B cell (primary cell): ENCODE measurements at regions not wholly inside any gene's neighbourhood (a gene's known extent, or its start where the extent isn't known, plus 50 kb on each side); places are given as distances from the start of the nearest gene placed in this dataset.
"Not testable (repeated sequence)": the region's sequence is repeated elsewhere in the genome, so short reads cannot be mapped to it uniquely, and the experiment has no call there.

ENCODE experiments used
- EZH2 ChIP-seq: IDR thresholded peaks from 2 replicates; pipeline ENCODE4 v1.6.1; 2012; ENCODE audit warnings: borderline replicate concordance, low read depth, mild to moderate bottlenecking, moderate library complexity, low read length; ENCODE audit not compliant: insufficient read depth, poor library complexity, severe bottlenecking
- TF ChIP-seq, protein P1 (sequence below): fragments of 200-600 bp; IDR thresholded peaks from one replicate; pipeline ENCODE4 v1.8.0; 2022; ENCODE audit warnings: antibody characterized with exemption, mild to moderate bottlenecking

DNA sequence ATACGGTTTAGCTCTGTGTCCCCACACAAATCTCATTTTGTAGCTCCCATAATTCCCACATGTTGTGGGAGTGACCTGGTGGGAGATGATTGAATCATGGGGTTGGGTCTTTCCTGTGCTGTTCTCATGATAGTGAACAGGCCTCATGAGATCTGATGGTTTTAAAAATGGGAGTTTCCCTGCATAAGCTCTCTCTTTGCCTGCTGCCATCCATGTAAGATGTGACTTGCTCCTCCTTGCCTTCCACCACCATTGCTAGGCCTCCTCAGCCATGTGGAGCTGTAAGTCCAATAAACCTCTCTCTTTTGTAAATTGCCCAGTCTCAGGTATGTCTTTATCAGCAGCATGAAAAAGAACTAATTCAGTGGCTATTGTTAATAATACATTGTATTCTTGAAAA is 73.8 kb downstream of the GPR85 start:
- TF ChIP-seq, protein P1, sequence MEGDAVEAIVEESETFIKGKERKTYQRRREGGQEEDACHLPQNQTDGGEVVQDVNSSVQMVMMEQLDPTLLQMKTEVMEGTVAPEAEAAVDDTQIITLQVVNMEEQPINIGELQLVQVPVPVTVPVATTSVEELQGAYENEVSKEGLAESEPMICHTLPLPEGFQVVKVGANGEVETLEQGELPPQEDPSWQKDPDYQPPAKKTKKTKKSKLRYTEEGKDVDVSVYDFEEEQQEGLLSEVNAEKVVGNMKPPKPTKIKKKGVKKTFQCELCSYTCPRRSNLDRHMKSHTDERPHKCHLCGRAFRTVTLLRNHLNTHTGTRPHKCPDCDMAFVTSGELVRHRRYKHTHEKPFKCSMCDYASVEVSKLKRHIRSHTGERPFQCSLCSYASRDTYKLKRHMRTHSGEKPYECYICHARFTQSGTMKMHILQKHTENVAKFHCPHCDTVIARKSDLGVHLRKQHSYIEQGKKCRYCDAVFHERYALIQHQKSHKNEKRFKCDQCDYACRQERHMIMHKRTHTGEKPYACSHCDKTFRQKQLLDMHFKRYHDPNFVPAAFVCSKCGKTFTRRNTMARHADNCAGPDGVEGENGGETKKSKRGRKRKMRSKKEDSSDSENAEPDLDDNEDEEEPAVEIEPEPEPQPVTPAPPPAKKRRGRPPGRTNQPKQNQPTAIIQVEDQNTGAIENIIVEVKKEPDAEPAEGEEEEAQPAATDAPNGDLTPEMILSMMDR = not testable (repeated sequence)
- not testable (repeated sequence) for TF ChIP-seq EZH2
